ENCODE measurements at regions not wholly inside any gene's neighbourhood (a gene's known extent, or its start where the extent isn't known, plus 50 kb on each side); places are given as distances from the start of the nearest gene placed in this dataset.
"Not testable (repeated sequence)": the region's sequence is repeated elsewhere in the genome, so short reads cannot be mapped to it uniquely, and the experiment has no call there.

- DNase-seq (ENCODE audit: low spot score): no peak
These were observed 157.4 kb upstream of the PFN2 start for GRCh38 chr3:150128126-150128525.

GRCh38 chr3:150127011-150127490 lies 156.4 kb upstream of the PFN2 start:
- DNase-seq (ENCODE audit: low spot score): no peak

- no peak for DNase-seq (ENCODE audit: low spot score)
These were observed 153.4 kb upstream of the PFN2 start for GRCh38 chr3:150124142-150124541.

DNA sequence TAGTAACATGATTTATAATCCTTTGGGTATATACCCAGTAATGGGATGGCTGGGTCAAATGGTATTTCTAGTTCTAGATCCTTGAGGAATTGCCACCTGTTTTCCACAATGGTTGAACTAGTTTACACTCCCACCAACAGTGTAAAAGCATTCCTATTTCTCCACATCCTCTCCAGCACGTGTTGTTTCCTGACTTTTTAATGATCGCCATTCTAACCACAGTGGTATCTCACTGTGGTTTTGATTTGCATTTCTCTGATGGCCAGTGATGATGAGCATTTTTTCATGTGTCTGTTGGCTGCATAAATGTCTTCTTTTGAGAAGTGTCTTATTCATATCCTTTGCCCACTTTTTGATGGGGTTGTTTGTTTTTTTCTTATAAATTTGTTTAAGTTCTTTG lies 152.6 kb upstream of the PFN2 start:
- not testable (repeated sequence) for DNase-seq (ENCODE audit: low spot score)

DNA sequence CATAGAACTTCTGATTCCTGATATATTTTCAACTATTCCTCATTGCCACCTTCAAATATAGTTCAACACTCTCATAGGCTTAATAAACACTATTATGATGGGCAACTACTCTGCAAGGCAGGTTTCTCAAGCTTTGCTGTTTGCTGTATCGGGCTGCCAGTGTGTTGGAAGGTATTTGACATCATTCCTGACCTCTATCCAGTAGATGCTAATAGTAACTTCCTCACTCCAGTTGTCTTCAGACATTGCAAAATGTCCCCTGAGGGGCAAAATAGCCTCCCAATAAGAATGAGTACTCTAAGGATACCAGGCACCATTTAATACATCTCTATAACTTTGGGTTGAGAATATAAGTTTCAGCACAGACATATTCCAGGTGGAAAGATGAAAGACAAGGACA lies 147.5 kb upstream of the PFN2 start:
- DNase-seq (ENCODE audit: low spot score): no peak

- DNase-seq (ENCODE audit: low spot score): no peak
These were observed 146.4 kb upstream of the PFN2 start for GRCh38 chr3:150117076-150117475.

DNA sequence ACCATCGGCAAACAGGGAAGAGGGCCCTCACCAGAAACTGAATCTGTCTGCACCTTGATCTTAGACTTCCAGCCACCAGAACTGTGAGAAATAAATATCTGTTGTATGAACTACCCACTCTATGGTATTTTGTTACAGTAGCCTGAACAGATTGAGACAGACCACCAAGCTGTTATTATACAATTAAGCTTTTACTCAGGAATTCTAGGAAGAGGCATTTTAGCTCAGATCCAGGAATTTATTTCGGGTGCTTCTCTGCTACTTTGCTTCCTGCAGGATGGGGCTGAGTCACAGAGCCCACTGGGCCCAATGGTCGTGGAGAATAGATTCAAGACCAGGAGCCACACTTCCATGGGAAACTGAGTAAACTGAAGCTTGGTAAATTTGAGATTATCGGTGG lies 145.5 kb upstream of the PFN2 start:
- DNase-seq (ENCODE audit: low spot score): no peak

GRCh38 chr3:150114873-150115540 lies 144.3 kb upstream of the PFN2 start:
- no peak for DNase-seq (ENCODE audit: low spot score)

DNA sequence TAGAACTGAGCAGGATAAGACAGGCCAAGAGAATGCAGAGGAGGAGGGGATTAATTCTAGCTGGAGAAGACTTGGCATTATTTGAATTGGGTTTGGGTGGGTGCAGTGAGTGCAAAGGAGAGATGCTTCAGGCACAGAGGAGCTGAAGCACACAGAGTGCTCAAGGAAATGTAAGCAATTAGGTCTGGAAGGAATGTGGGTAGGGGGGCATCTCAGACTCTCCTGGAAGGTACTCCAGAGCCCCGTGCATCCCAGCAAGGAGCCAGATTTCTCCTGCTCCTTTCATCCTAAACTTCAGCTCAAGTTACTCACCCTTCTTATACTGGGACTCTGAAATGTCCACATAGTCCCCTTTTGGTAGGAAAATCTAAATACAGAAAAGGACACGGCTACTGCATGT lies 143.6 kb upstream of the PFN2 start:
- no peak for DNase-seq (ENCODE audit: low spot score)

GRCh38 chr3:150110097-150110496 lies 139.4 kb upstream of the PFN2 start:
- no peak for DNase-seq (ENCODE audit: low spot score)

- DNase-seq (ENCODE audit: low spot score): no peak
These were observed 136.9 kb upstream of the PFN2 start for GRCh38 chr3:150107429-150108175.

GRCh38 chr3:150106740-150107428 lies 136.2 kb upstream of the PFN2 start:
- DNase-seq (ENCODE audit: low spot score): no peak

DNA sequence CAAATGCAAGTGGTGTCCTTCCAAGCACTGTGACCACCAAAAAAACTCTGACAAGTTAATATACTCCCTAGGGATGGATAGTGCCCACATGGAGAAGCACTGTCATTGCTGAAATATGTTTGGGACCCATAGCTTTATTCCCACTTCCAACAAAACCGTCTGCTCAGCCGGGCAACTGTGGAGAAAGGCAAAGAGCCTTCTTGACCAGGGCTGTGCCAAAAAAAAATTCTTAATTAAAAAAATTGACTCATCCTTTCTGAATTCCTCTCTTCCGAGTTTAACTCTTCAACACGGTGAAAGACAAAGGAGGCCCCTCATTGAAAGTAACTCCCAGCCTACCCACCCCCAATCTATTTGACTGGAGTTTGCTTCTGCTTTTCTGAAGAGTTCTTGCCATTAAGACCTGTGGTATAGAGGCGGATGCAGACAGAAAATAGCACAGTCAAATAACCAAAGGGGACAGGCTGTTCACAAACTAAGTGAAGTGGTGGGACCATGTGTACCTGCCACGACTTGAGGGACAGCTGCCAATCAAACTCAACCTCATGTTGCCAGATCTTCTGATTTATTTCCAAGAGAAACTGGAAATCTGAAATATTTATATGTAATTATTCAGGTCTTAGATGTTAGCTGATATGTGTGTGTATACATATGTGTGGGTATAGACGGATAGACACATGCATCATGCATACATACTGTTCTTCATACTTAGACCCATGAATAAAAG lies 135.4 kb upstream of the PFN2 start:
- DNase-seq (ENCODE audit: low spot score): no peak

GRCh38 chr3:150105025-150105424 lies 134.3 kb upstream of the PFN2 start:
- DNase-seq (ENCODE audit: low spot score): no peak

- DNase-seq (ENCODE audit: low spot score): no peak
These were observed 133.9 kb upstream of the PFN2 start for GRCh38 chr3:150104564-150104963.

DNA sequence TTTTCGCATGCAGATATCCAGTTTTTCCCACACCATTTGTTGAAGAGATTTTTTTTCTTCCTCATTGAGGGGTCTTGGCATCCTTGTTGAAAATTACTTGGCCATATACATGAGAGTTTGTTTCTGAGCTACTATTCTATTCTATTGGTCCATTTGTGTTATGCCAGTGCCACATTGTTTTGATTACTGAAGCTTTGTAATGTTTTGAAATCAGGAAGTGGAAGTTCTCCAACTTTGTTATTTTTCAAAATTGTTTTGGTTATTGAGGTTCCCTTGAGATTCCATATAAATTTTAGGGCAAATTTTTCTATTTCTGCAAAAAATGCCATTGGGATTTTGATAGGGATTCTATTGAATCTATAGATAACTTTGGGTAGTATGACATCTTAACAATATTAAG lies 130.3 kb upstream of the PFN2 start:
- no peak for DNase-seq (ENCODE audit: low spot score)

GRCh38 chr3:150098621-150099020 lies 127.9 kb upstream of the PFN2 start:
- DNase-seq (ENCODE audit: low spot score): no peak

- no peak for DNase-seq (ENCODE audit: low spot score)
These were observed 126.8 kb upstream of the PFN2 start for GRCh38 chr3:150097588-150097890.

DNA sequence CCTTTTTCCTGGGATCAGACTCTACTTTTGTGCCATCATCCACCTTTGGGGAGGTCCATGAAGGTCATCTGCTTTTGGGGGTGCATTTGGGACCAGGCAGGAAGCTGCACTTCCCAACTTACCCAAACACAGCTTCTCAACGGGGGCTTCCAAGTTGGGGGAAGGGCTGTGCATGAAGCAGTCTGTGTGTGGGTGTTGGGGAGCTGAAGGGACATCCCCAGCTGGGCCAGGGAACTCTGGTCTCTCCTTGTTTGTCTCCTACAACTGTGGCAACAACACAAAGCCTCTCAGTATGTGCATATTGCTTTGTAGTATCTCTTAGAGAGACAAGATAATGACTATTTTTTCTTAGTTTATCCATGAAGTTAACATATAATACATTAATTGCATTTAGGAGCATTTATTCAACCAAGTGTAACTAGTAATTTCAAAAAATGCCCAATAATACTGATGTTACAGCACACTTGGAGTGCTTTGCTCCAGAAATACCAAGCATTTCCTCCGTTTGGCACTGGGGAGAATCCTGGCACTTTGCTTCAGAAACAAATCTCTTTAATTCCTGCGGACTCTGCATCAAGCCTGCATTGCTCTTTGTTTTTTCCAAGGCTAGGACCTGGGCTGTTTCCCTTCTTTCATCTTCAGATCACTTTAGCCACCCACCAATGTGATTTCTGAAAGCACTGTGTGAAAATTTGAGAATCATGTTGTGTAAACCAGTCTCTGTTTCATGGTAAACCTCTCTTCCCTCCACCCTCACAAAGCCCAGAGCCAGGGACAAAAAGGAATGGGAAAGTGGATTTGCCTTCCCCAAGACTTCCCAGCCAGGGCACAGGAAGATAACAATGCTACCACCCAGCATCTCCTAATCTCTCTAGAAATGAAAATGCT lies 126.2 kb upstream of the PFN2 start:
- DNase-seq (ENCODE audit: low spot score): no peak

- DNase-seq (ENCODE audit: low spot score): no peak
These were observed 123.6 kb upstream of the PFN2 start for GRCh38 chr3:150094150-150094933.

DNA sequence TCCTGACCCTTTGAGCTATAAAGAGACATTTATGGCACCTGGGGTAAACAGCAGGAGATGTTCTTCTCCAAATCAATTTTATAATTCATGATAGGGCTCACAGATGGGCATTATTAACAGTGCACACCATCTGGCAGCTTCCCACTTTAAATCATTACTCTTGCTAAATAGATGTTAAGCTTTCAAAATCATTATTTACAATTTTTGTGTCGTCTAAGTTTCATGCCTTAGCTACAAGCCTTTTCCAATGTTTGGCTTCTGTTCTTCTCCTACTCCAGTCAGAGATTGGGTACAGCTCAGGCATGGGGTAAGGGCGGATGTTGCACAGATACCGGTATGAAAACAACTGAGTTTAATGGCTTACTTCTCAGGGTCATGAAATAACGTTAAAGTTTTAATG lies 120.9 kb upstream of the PFN2 start:
- DNase-seq (ENCODE audit: low spot score): no peak

Data from hematopoietic multipotent progenitor cell treated with erythropoietin and hydrocortisone succinate and interleukin-3 and kit ligand, for 15 days (in vitro differentiated cells).